Panc1 (cell line): ENCODE measurements at regions not wholly inside any gene's neighbourhood (a gene's known extent, or its start where the extent isn't known, plus 50 kb on each side); places are given as distances from the start of the nearest gene placed in this dataset.

Source experiments
- ATAC-seq: fragments of 200-7000 bp; cut with Tn5 transposase; 2 replicates; pipeline ENCODE4 v1.9.1; 2020; ENCODE audit warnings: mild to moderate bottlenecking, moderate library complexity
- BruUV-seq: library from RNA; stranded (reverse); fragments of 400-500 nt; replicated peaks from 2 replicates; lab custom pipeline; 2021; lab: Mats Ljungman, UMichigan
- CTCF ChIA-PET: fragments of 300-600 bp; sonication (Branson Sonifier 250); formaldehyde crosslinking; loops from one replicate; lab custom pipeline; 2022; ENCODE audit warnings: antibody characterized with exemption; lab: Charles Lee
- POLR2A ChIA-PET: fragments of 300-600 bp; sonication (Branson Sonifier 250); formaldehyde crosslinking; loops from one replicate; lab custom pipeline; 2022; ENCODE audit warnings: antibody characterized with exemption; lab: Charles Lee
- DNase-seq: peaks from one replicate; pipeline ENCODE4 v3.0.0-alpha.2; 2010; ENCODE audit warnings: low read depth, low spot score
- H3K27ac ChIP-seq: 2 replicates; pipeline ENCODE4 v1.5.1; 2011; ENCODE audit warnings: mild to moderate bottlenecking, low read length, inconsistent platforms
- H3K27me3 ChIP-seq: fragments of 200-500 bp; sonication (Bioruptor generic); 2 replicates; pipeline ENCODE4 v1.6.0; 2014; ENCODE audit warnings: low read length, inconsistent platforms; ENCODE audit not compliant: control insufficient read depth, insufficient read depth
- H3K36me3 ChIP-seq: fragments of 200-500 bp; sonication (Bioruptor generic); 2 replicates; pipeline ENCODE4 v1.5.1; 2014; ENCODE audit warnings: inconsistent platforms, mild to moderate bottlenecking, low read length, moderate library complexity; ENCODE audit not compliant: control insufficient read depth, insufficient read depth
- H3K4me1 ChIP-seq: 2 replicates; pipeline ENCODE4 v1.5.1; 2011; ENCODE audit warnings: inconsistent platforms, mild to moderate bottlenecking, low read length, moderate library complexity; ENCODE audit not compliant: control insufficient read depth, insufficient read depth
- H3K4me3 ChIP-seq, 2 experiments: 2 replicates each; pipeline ENCODE4 v1.5.1; 2011 to 2012; ENCODE audit warnings: low read depth in 2 of 2, low read length in 2 of 2, mild to moderate bottlenecking in 2 of 2, inconsistent platforms in 1 of 2, moderate library complexity in 1 of 2
- H3K9me3 ChIP-seq: fragments of 200-500 bp; sonication (Bioruptor generic); 2 replicates; pipeline ENCODE4 v1.5.1; 2014; ENCODE audit warnings: low read depth, mild to moderate bottlenecking, inconsistent platforms, low read length, moderate library complexity; ENCODE audit not compliant: control insufficient read depth, insufficient read depth
- POLR2AphosphoS5 ChIP-seq: IDR thresholded peaks from 2 replicates; pipeline ENCODE4 v1.6.1; 2012; ENCODE audit warnings: mild to moderate bottlenecking, low read depth, low read length, moderate library complexity
- SIN3A ChIP-seq: IDR thresholded peaks from 2 replicates; pipeline ENCODE4 v1.6.1; 2012; ENCODE audit warnings: low read depth, mild to moderate bottlenecking, low read length, moderate library complexity, borderline replicate concordance; ENCODE audit not compliant: insufficient read depth
- TCF7L2 ChIP-seq: IDR thresholded peaks from 2 replicates; pipeline ENCODE4 v1.6.1; 2011; ENCODE audit warnings: mild to moderate bottlenecking, low read depth, low read length, inconsistent platforms
- in situ Hi-C: cut with HindIII; loops from 2 replicates; pipeline ENCODE4 v1.10.0; 2016; ENCODE audit warnings: low sequenced_read_pairs, low pct_unique_long_range_greater_than_20kb
- intact Hi-C: fragments of 100-400 bp; cut with micrococcal nuclease; formaldehyde crosslinking; loops from one replicate; pipeline ENCODE4 v1.10.0; 2022; ENCODE audit not compliant: unreplicated experiment
- TF ChIP-seq, protein P1 (sequence below): fragments of 450-650 bp; IDR thresholded peaks from 2 replicates; pipeline ENCODE4 v1.5.1; 2017; ENCODE audit warnings: mild to moderate bottlenecking
- TF ChIP-seq, protein P2 (sequence below), 2 experiments: IDR thresholded peaks; 2 replicates each; pipeline ENCODE4 v1.6.1; 2011 to 2012; ENCODE audit warnings: low read depth in 2 of 2, control low read depth in 1 of 2, low read length in 1 of 2, mild to moderate bottlenecking in 1 of 2, moderate library complexity in 1 of 2; ENCODE audit not compliant: insufficient read depth in 1 of 2

GRCh38 chr3:70466096-70466495 lies 153.7 kb upstream of the MDFIC2 start:
- ChIA-PET CTCF (no interaction called here), POLR2A (no interaction called here)
- no peaks in the 10 kb centered on the region for H3K4me1 ChIP-seq
- H3K27me3 ChIP-seq: no peaks in the 10 kb centered on the region
- no TSS peak for BruUV-seq
- no peaks in the 10 kb centered on the region for H3K36me3 ChIP-seq
- no peaks in the 10 kb centered on the region for H3K9me3 ChIP-seq
- H3K27ac ChIP-seq: no peak overlapping the region
- in situ Hi-C loops: no loop called here
- intact Hi-C loops: no loop called here
- ATAC-seq (no peak), DNase-seq (no peak)
- H3K4me3 ChIP-seq: no peak overlapping the region
- TF ChIP-seq, protein P1, sequence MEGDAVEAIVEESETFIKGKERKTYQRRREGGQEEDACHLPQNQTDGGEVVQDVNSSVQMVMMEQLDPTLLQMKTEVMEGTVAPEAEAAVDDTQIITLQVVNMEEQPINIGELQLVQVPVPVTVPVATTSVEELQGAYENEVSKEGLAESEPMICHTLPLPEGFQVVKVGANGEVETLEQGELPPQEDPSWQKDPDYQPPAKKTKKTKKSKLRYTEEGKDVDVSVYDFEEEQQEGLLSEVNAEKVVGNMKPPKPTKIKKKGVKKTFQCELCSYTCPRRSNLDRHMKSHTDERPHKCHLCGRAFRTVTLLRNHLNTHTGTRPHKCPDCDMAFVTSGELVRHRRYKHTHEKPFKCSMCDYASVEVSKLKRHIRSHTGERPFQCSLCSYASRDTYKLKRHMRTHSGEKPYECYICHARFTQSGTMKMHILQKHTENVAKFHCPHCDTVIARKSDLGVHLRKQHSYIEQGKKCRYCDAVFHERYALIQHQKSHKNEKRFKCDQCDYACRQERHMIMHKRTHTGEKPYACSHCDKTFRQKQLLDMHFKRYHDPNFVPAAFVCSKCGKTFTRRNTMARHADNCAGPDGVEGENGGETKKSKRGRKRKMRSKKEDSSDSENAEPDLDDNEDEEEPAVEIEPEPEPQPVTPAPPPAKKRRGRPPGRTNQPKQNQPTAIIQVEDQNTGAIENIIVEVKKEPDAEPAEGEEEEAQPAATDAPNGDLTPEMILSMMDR: no peak
- TF ChIP-seq POLR2AphosphoS5 (no peak), SIN3A (no peak), TCF7L2 (no peak)
- TF ChIP-seq, protein P2, sequence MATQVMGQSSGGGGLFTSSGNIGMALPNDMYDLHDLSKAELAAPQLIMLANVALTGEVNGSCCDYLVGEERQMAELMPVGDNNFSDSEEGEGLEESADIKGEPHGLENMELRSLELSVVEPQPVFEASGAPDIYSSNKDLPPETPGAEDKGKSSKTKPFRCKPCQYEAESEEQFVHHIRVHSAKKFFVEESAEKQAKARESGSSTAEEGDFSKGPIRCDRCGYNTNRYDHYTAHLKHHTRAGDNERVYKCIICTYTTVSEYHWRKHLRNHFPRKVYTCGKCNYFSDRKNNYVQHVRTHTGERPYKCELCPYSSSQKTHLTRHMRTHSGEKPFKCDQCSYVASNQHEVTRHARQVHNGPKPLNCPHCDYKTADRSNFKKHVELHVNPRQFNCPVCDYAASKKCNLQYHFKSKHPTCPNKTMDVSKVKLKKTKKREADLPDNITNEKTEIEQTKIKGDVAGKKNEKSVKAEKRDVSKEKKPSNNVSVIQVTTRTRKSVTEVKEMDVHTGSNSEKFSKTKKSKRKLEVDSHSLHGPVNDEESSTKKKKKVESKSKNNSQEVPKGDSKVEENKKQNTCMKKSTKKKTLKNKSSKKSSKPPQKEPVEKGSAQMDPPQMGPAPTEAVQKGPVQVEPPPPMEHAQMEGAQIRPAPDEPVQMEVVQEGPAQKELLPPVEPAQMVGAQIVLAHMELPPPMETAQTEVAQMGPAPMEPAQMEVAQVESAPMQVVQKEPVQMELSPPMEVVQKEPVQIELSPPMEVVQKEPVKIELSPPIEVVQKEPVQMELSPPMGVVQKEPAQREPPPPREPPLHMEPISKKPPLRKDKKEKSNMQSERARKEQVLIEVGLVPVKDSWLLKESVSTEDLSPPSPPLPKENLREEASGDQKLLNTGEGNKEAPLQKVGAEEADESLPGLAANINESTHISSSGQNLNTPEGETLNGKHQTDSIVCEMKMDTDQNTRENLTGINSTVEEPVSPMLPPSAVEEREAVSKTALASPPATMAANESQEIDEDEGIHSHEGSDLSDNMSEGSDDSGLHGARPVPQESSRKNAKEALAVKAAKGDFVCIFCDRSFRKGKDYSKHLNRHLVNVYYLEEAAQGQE (IDR thresholded peaks at IDR 0.05; ENCODE audit: insufficient read depth in 1 of 2, low read depth in 2 of 2, low read length in 1 of 2): no peak

GRCh38 chr3:70464876-70465275 lies 152.4 kb upstream of the MDFIC2 start:
- intact Hi-C loops: no loop called here
- in situ Hi-C loops: no loop called here
- BruUV-seq: no TSS peak

More at GRCh38 chr3:70464876-70465275, 152.4 kb upstream of the MDFIC2 start:
- no peak for TF ChIP-seq TCF7L2
- TF ChIP-seq, protein P2 (IDR thresholded peaks at IDR 0.05; ENCODE audit: insufficient read depth in 1 of 2, low read depth in 2 of 2, low read length in 1 of 2): no peak
- TF ChIP-seq SIN3A: no peak
- no peak for TF ChIP-seq POLR2AphosphoS5
- TF ChIP-seq, protein P1: no peak
- H3K4me1 ChIP-seq: no peaks in the 10 kb centered on the region
- DNase-seq (no peak), ATAC-seq (no peak)
- H3K27me3 ChIP-seq: no peaks in the 10 kb centered on the region
- no peaks in the 10 kb centered on the region for H3K36me3 ChIP-seq
- CTCF ChIA-PET: no interaction called here
- H3K27ac ChIP-seq: no peak overlapping the region
- no peak overlapping the region for H3K4me3 ChIP-seq
- no peaks in the 10 kb centered on the region for H3K9me3 ChIP-seq
- POLR2A ChIA-PET: no interaction called here
